ENCODE measurements at regions not wholly inside any gene's neighbourhood (a gene's known extent, or its start where the extent isn't known, plus 50 kb on each side); places are given as distances from the start of the nearest gene placed in this dataset.

GRCh38 chr3:168248383-168249204, 152.9 kb upstream of the GOLIM4 start:
- no peak for TF ChIP-seq EZH2 (IDR thresholded peaks at IDR 0.05; ENCODE audit: low read length)
- TF ChIP-seq CTCF (optimal IDR thresholded peaks at IDR 0.05 in 1 of 3, IDR thresholded peaks at IDR 0.05 in 1 of 3, conservative IDR thresholded peaks at IDR 0.05 in 1 of 3; ENCODE audit: extremely low read depth in 1 of 3, insufficient read depth in 2 of 3, low read length in 3 of 3): no peak

Measured in keratinocyte (primary cell).